ENCODE measurements at regions not wholly inside any gene's neighbourhood (a gene's known extent, or its start where the extent isn't known, plus 50 kb on each side); places are given as distances from the start of the nearest gene placed in this dataset.

DNA sequence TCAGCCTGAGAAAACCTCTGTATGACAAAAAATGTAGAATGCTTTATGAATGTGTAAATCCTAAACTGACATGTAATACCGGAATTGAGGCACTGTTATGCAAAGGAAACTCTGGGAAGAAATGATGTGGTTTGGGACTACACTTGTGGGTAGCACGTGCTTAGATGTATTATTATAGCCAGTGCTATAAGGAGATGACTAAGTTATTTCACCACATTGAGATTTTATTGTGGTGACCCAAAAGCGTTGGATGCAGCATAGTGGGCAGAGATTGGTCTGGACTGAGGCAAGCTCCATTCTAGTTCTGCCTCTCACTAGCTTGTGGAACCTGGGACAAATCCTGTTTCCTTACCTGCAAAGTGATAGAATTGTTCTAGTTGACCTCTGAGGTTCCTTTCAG lies 172.2 kb downstream of the SNAPC1 start (continued):
- no peak for TF ChIP-seq SAFB2 (IDR thresholded peaks at IDR 0.05; ENCODE audit: borderline replicate concordance, low read depth, low read length, severe bottlenecking)

DNA sequence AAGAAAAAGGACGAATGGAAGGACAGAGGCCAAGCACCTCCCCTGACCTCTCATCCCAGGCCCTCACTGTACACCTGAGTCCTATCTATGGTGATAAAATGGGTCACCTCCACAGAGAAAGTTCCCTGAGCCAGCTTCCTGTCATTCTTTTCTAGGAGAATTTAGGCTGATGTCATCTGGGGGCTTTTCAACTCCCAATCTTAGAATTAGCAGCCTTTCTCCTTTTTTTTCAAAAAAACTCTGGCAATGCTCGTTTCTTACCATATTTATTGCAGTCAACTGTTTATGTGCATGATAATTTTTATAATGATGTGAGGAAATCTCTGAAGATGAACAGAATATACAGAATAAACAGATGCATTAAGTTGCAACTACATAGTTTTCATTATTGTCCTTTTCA lies 177.6 kb downstream of the SNAPC1 start:
- FAIRE-seq = no peak
- H3K4me3 ChIP-seq = no peak overlapping the region
- H3K36me3 ChIP-seq (ENCODE audit: control insufficient read depth, insufficient read depth, low read length) = no peaks in the 10 kb centered on the region
- CTCF ChIA-PET (ENCODE audit: low intra/inter-chr PET ratio) = no interaction called here
- POLR2A ChIA-PET = no interaction called here
- in situ Hi-C loops (cut with MboI) (no loop called here), intact Hi-C loops (cut with micrococcal nuclease) (no loop called here)
- no peak for DNase-seq (ENCODE audit: extremely low read depth in 1 of 4, low spot score in 3 of 4)
- H3K4me2 ChIP-seq (ENCODE audit: insufficient read depth, low read length) = no peak overlapping the region
- H4K20me1 ChIP-seq (replicated peaks; ENCODE audit: control insufficient read depth, insufficient read depth, low read length) = no peaks in the 10 kb centered on the region
- H3K9me1 ChIP-seq (ENCODE audit: control insufficient read depth, insufficient read depth, low read length) = no peaks in the 10 kb centered on the region
- H3K9ac ChIP-seq (ENCODE audit: insufficient read depth in 1 of 2, low read depth in 2 of 2, low read length in 2 of 2) = no peak overlapping the region
- H2AFZ ChIP-seq (ENCODE audit: low read depth, low read length) = no peak overlapping the region
- no peaks in the 10 kb centered on the region for H3K9me3 ChIP-seq (replicated peaks; ENCODE audit: control insufficient read depth, insufficient read depth, low read depth, low read length)
- no peak overlapping the region for H3K27ac ChIP-seq (ENCODE audit: extremely low read depth, low read depth, low read length)
- no peaks in the 10 kb centered on the region for H3K4me1 ChIP-seq (replicated peaks in 1 of 2; ENCODE audit: control insufficient read depth in 2 of 2, insufficient read depth in 2 of 2, low read length in 2 of 2)
- no peaks in the 10 kb centered on the region for H3K79me2 ChIP-seq (ENCODE audit: control insufficient read depth, insufficient read depth, low read length)
- H3K27me3 ChIP-seq (ENCODE audit: control insufficient read depth in 2 of 2, insufficient read depth in 2 of 2, low read length in 2 of 2) = no peaks in the 10 kb centered on the region
- no TSS peak for BruUV-seq (replicated peaks)
- no peak for ATAC-seq
- 6% methylated on average over 2 of the region's 2 CpGs for WGBS (ENCODE audit: insufficient coverage, low coverage, missing lambda C conversion rate)
- TF ChIP-seq HMG20A (CRISPR knock-in tag; conservative IDR thresholded peaks at IDR 0.05) (no peak), ZNF699 (CRISPR knock-in tag; IDR thresholded peaks at IDR 0.05; ENCODE audit: insufficient replicate concordance) (no peak), ZNF445 (CRISPR knock-in tag; IDR thresholded peaks at IDR 0.05; ENCODE audit: low read depth) (no peak), ARNT (IDR thresholded peaks at IDR 0.05) (no peak), CBFA2T3 (IDR thresholded peaks at IDR 0.05) (no peak), MYC (IDR thresholded peaks at IDR 0.05; ENCODE audit: low read depth, low read length) (no peak), MYC (CRISPR knock-in tag; IDR thresholded peaks at IDR 0.05; ENCODE audit: borderline replicate concordance, low read depth) (no peak), SNIP1 (IDR thresholded peaks at IDR 0.05; ENCODE audit: low read depth) (no peak), TAL1 (IDR thresholded peaks at IDR 0.05) (no peak)
- TF ChIP-seq, protein P1, sequence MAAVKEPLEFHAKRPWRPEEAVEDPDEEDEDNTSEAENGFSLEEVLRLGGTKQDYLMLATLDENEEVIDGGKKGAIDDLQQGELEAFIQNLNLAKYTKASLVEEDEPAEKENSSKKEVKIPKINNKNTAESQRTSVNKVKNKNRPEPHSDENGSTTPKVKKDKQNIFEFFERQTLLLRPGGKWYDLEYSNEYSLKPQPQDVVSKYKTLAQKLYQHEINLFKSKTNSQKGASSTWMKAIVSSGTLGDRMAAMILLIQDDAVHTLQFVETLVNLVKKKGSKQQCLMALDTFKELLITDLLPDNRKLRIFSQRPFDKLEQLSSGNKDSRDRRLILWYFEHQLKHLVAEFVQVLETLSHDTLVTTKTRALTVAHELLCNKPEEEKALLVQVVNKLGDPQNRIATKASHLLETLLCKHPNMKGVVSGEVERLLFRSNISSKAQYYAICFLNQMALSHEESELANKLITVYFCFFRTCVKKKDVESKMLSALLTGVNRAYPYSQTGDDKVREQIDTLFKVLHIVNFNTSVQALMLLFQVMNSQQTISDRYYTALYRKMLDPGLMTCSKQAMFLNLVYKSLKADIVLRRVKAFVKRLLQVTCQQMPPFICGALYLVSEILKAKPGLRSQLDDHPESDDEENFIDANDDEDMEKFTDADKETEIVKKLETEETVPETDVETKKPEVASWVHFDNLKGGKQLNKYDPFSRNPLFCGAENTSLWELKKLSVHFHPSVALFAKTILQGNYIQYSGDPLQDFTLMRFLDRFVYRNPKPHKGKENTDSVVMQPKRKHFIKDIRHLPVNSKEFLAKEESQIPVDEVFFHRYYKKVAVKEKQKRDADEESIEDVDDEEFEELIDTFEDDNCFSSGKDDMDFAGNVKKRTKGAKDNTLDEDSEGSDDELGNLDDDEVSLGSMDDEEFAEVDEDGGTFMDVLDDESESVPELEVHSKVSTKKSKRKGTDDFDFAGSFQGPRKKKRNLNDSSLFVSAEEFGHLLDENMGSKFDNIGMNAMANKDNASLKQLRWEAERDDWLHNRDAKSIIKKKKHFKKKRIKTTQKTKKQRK (IDR thresholded peaks at IDR 0.05; ENCODE audit: borderline replicate concordance, low read depth, low read length) = no peak
- TF ChIP-seq, protein P2, sequence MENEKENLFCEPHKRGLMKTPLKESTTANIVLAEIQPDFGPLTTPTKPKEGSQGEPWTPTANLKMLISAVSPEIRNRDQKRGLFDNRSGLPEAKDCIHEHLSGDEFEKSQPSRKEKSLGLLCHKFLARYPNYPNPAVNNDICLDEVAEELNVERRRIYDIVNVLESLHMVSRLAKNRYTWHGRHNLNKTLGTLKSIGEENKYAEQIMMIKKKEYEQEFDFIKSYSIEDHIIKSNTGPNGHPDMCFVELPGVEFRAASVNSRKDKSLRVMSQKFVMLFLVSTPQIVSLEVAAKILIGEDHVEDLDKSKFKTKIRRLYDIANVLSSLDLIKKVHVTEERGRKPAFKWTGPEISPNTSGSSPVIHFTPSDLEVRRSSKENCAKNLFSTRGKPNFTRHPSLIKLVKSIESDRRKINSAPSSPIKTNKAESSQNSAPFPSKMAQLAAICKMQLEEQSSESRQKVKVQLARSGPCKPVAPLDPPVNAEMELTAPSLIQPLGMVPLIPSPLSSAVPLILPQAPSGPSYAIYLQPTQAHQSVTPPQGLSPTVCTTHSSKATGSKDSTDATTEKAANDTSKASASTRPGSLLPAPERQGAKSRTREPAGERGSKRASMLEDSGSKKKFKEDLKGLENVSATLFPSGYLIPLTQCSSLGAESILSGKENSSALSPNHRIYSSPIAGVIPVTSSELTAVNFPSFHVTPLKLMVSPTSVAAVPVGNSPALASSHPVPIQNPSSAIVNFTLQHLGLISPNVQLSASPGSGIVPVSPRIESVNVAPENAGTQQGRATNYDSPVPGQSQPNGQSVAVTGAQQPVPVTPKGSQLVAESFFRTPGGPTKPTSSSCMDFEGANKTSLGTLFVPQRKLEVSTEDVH (IDR thresholded peaks at IDR 0.05; ENCODE audit: low read depth, partially characterized antibody) = no peak
- TF ChIP-seq, protein P3, sequence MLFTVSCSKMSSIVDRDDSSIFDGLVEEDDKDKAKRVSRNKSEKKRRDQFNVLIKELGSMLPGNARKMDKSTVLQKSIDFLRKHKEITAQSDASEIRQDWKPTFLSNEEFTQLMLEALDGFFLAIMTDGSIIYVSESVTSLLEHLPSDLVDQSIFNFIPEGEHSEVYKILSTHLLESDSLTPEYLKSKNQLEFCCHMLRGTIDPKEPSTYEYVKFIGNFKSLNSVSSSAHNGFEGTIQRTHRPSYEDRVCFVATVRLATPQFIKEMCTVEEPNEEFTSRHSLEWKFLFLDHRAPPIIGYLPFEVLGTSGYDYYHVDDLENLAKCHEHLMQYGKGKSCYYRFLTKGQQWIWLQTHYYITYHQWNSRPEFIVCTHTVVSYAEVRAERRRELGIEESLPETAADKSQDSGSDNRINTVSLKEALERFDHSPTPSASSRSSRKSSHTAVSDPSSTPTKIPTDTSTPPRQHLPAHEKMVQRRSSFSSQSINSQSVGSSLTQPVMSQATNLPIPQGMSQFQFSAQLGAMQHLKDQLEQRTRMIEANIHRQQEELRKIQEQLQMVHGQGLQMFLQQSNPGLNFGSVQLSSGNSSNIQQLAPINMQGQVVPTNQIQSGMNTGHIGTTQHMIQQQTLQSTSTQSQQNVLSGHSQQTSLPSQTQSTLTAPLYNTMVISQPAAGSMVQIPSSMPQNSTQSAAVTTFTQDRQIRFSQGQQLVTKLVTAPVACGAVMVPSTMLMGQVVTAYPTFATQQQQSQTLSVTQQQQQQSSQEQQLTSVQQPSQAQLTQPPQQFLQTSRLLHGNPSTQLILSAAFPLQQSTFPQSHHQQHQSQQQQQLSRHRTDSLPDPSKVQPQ (CRISPR knock-in tag; IDR thresholded peaks at IDR 0.05; ENCODE audit: borderline replicate concordance) = no peak
